BE2C (cell line): ENCODE measurements at regions not wholly inside any gene's neighbourhood (a gene's known extent, or its start where the extent isn't known, plus 50 kb on each side); places are given as distances from the start of the nearest gene placed in this dataset.

Experiments used
- DNase-seq: peaks from one replicate; pipeline ENCODE4 v3.0.0-alpha.2; 2020
- H3K27me3 ChIP-seq: fragments of 250-450 bp; sonication (Bioruptor Pico); 2 replicates; pipeline ENCODE4 v1.5.1; 2020; ENCODE audit warnings: mild to moderate bottlenecking
- H3K36me3 ChIP-seq: fragments of 250-450 bp; sonication (Bioruptor Pico); 2 replicates; pipeline ENCODE4 v1.5.1; 2020; ENCODE audit warnings: mild to moderate bottlenecking
- H3K4me1 ChIP-seq: fragments of 250-450 bp; sonication (Bioruptor Pico); 2 replicates; pipeline ENCODE4 v1.5.1; 2020
- H3K4me3 ChIP-seq: 2 replicates; pipeline ENCODE4 v1.5.1; 2011; ENCODE audit warnings: low read depth, low read length
- H3K9me3 ChIP-seq: fragments of 250-450 bp; sonication (Bioruptor Pico); 2 replicates; pipeline ENCODE4 v1.5.1; 2020
- CTCF ChIP-seq: IDR thresholded peaks from 2 replicates; pipeline ENCODE4 v1.5.1; 2012; ENCODE audit warnings: mild to moderate bottlenecking, low read depth, low read length

DNA sequence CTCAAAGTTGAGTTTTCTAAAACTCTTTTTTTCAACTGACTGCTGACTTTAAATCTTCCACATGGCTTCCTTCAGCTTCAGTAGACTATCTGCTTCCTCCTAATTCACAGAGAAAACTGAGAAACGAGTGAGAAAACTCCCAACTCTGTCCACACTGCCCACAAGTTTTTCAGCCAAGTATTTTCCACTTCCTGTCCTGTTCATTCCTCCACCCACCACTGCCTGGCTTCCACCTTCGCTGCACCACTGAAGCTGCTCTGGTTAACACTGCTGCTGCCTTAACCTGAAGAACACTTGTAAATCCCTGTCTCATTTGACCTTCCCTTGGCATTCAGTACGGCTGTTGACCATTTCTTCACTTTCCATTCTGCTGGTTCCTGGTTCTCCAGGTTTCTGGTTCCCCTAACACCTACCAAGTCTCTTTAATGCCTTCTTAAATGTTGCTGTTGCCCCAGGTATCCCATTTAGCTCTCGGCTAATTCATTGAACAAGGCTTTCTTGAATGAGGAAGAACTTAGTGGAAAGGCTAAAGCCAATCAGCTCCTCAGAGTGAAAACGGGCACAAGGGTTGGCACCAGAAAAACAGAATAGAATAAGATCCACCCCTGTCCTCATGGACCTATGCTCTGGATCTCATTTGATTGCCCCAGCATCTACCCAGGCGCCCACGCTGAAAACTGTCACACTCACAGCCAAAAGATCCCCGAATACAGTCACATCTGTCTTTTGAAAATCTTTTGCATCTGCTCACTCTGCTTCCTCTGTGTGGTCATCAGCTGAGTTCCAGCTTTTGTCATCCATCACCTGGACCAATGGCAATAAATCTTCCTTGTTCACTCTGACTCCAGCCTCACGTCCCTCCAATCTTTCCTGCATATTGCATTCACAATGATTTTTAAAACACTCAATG, 104.4 kb upstream of the TAB2 start:
- Histone ChIP-seq H3K36me3 (no peaks in the 10 kb centered on the region), H3K4me1 (peaks cover 3% of the 10 kb centered on the region; the same call in 1 of the 2 replicates), H3K27me3 (no peaks in the 10 kb centered on the region), H3K4me3 (no peak overlapping the region), H3K9me3 (no peaks in the 10 kb centered on the region)
- no peak for DNase-seq
- no peak for TF ChIP-seq CTCF

- H3K27me3 ChIP-seq, result no peaks in the 10 kb centered on the region
- H3K9me3 ChIP-seq, result no peaks in the 10 kb centered on the region
- H3K36me3 ChIP-seq, result no peaks in the 10 kb centered on the region
- no peak for DNase-seq
- H3K4me3 ChIP-seq, result no peak overlapping the region
- H3K4me1 ChIP-seq, result peaks cover 3% of the 10 kb centered on the region; the same call in 1 of the 2 replicates
- TF ChIP-seq CTCF, result no peak
Observed at GRCh38 chr6:149213829-149214228, 103.7 kb upstream of the TAB2 start.

GRCh38 chr6:149216459-149216858, 101.1 kb upstream of the TAB2 start:
- no peaks in the 10 kb centered on the region for H3K36me3 ChIP-seq
- no peaks in the 10 kb centered on the region for H3K27me3 ChIP-seq
- no peak for TF ChIP-seq CTCF
- H3K4me1 ChIP-seq, result no peaks in the 10 kb centered on the region
- H3K9me3 ChIP-seq, result no peaks in the 10 kb centered on the region
- no peak overlapping the region for H3K4me3 ChIP-seq
- DNase-seq, result no peak

DNA sequence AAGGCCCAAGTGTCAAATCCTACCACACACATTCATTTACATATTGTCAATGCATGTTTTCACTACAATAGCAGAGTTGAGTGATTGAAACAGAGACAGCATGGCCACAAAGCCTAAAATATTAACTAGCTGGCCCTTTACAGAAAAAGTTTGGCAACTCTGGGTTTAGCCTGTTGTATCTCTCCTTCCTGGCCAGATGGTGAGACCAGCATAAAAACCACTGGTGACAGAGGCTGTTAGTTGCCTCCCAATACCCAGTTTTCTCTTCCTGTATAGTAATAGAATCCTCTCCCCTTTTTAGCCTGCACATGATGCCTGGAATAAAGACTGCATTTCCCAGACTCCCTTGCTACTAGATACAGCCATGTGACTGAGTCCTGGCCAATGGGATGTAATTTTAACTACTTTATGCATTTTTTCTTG, 100.0 kb upstream of the TAB2 start:
- H3K9me3 ChIP-seq, result no peaks in the 10 kb centered on the region
- DNase-seq, result no peak
- no peak overlapping the region for H3K4me3 ChIP-seq
- H3K4me1 ChIP-seq, result no peaks in the 10 kb centered on the region
- H3K36me3 ChIP-seq, result no peaks in the 10 kb centered on the region
- H3K27me3 ChIP-seq, result no peaks in the 10 kb centered on the region
- TF ChIP-seq CTCF, result no peak

GRCh38 chr6:149218471-149218870, 99.0 kb upstream of the TAB2 start:
- DNase-seq, result no peak
- no peaks in the 10 kb centered on the region for H3K36me3 ChIP-seq
- no peak overlapping the region for H3K4me3 ChIP-seq
- H3K27me3 ChIP-seq, result no peaks in the 10 kb centered on the region
- no peak for TF ChIP-seq CTCF
- H3K4me1 ChIP-seq, result no peaks in the 10 kb centered on the region; the same call in 1 of the 2 replicates
- H3K9me3 ChIP-seq, result no peaks in the 10 kb centered on the region

- no peaks in the 10 kb centered on the region for H3K36me3 ChIP-seq
- no peak for DNase-seq
- H3K27me3 ChIP-seq, result no peaks in the 10 kb centered on the region
- no peak overlapping the region for H3K4me3 ChIP-seq
- no peak for TF ChIP-seq CTCF
- H3K9me3 ChIP-seq, result no peaks in the 10 kb centered on the region
- peaks cover 2% of the 10 kb centered on the region for H3K4me1 ChIP-seq
Observed at GRCh38 chr6:149218915-149219314, 98.6 kb upstream of the TAB2 start.
